T-helper 2 cell treated with Interferon-gamma antibody and Interleukin-4, amounts not matched to agents 5 μg/mL and 100 μg/mL, for 36 hours (primary cell): ENCODE measurements at regions not wholly inside any gene's neighbourhood (a gene's known extent, or its start where the extent isn't known, plus 50 kb on each side); places are given as distances from the start of the nearest gene placed in this dataset.
"Not testable (repeated sequence)": the region's sequence is repeated elsewhere in the genome, so short reads cannot be mapped to it uniquely, and the experiment has no call there.

Experiments used
- DNase-seq: peaks from one replicate; pipeline ENCODE4 v3.0.0; 2021; ENCODE audit warnings: low spot score
- H3K27ac Mint-ChIP-seq: one replicate; pipeline ENCODE4 v1.8.0; 2021; ENCODE audit warnings: mild to moderate bottlenecking, mixed read lengths
- H3K27me3 Mint-ChIP-seq: one replicate; pipeline ENCODE4 v1.8.0; 2021; ENCODE audit warnings: low read depth, mixed read lengths
- H3K36me3 Mint-ChIP-seq: one replicate; pipeline ENCODE4 v1.8.0; 2021; ENCODE audit warnings: low read depth, mixed read lengths
- H3K4me1 Mint-ChIP-seq: one replicate; pipeline ENCODE4 v1.8.0; 2021; ENCODE audit warnings: low read depth, mixed read lengths
- H3K4me3 Mint-ChIP-seq: one replicate; pipeline ENCODE4 v1.8.0; 2022; ENCODE audit warnings: mild to moderate bottlenecking, moderate library complexity, mixed read lengths
- H3K9me3 Mint-ChIP-seq: one replicate; pipeline ENCODE4 v1.8.0; 2021; ENCODE audit warnings: mixed read lengths

DNA sequence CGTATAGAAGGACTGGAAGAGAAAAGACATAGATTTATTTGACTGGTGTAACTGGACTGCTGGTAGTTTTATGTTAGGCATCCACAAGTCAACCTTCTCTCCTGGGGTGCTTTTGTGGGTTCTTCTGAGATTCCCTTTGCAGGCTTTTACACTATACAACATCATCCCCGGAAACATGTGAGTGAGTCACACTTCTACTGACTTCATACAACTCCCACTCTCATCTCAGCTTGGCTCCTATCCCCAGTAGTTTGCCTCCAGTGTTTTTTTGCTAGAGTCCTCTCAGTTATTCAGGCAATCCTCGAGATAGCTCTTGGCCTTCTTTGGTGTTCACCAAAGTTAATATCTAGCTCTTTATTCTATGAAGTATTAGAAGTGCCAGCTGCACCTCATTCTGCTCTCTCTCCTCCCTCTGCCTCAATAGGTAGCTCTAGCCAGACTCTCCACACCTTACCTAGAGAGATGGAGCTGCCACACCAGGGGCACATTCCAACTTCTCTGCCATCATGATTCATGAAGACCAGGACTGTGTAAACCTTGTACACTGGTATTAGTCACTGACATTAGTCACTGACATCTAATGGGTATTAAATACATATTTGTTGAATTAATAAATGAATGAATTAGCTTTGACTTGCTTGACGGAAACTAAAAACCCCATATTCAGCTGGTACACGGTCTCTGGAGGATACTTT lies 281.9 kb downstream of the PPP1R3A start:
- no peak for DNase-seq
- Mint-ChIP-seq H3K4me3 (no peak overlapping the region), H3K36me3 (no peaks in the 10 kb centered on the region), H3K27ac (no peak overlapping the region), H3K27me3 (no peaks in the 10 kb centered on the region), H3K9me3 (no peaks in the 10 kb centered on the region), H3K4me1 (no peaks in the 10 kb centered on the region)

DNA sequence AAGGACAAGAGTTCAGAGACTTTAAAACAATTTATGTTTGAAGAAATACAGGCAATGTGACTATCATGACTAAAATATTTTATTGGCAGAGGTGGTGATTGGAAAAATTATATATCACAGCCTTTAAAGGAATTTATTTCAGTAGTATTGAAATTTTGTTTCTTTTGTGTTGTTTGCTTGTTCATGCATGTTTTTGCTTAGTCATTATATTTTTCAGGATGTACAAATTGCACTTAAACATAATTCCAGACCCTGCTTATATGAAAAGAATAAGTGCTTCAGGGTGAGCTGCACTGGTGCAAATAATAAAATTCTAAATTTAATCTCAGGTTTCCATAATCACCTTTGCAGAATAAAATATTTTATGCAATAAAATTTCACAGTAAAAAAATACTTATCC lies 283.3 kb downstream of the PPP1R3A start:
- no peaks in the 10 kb centered on the region for H3K9me3 Mint-ChIP-seq
- no peak overlapping the region for H3K27ac Mint-ChIP-seq
- no peaks in the 10 kb centered on the region for H3K36me3 Mint-ChIP-seq
- no peak overlapping the region for H3K4me3 Mint-ChIP-seq
- DNase-seq: no peak
- H3K27me3 Mint-ChIP-seq: no peaks in the 10 kb centered on the region
- H3K4me1 Mint-ChIP-seq: no peaks in the 10 kb centered on the region

DNA sequence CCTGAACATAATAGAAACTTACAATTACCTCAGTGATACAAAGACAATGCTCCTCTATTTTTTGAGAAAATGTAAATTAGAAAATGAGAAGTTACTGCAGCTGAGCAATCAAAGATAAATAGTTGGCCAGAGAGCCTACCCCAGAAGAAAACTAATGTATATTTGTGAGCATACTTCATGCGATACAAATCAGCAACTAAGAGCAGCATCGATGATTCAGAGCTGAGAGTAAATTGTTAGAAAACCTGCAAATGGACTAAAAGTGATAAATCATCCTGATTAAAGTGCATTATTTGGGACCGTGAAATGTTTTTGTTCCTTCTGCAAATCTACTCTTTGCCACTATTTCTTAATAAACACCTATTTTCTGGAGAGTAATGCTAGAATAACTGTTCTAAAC lies 285.7 kb downstream of the PPP1R3A start:
- no peaks in the 10 kb centered on the region for H3K36me3 Mint-ChIP-seq
- no peak overlapping the region for H3K27ac Mint-ChIP-seq
- no peak overlapping the region for H3K4me3 Mint-ChIP-seq
- DNase-seq: no peak
- H3K4me1 Mint-ChIP-seq: no peaks in the 10 kb centered on the region
- no peaks in the 10 kb centered on the region for H3K9me3 Mint-ChIP-seq
- H3K27me3 Mint-ChIP-seq: no peaks in the 10 kb centered on the region

DNA sequence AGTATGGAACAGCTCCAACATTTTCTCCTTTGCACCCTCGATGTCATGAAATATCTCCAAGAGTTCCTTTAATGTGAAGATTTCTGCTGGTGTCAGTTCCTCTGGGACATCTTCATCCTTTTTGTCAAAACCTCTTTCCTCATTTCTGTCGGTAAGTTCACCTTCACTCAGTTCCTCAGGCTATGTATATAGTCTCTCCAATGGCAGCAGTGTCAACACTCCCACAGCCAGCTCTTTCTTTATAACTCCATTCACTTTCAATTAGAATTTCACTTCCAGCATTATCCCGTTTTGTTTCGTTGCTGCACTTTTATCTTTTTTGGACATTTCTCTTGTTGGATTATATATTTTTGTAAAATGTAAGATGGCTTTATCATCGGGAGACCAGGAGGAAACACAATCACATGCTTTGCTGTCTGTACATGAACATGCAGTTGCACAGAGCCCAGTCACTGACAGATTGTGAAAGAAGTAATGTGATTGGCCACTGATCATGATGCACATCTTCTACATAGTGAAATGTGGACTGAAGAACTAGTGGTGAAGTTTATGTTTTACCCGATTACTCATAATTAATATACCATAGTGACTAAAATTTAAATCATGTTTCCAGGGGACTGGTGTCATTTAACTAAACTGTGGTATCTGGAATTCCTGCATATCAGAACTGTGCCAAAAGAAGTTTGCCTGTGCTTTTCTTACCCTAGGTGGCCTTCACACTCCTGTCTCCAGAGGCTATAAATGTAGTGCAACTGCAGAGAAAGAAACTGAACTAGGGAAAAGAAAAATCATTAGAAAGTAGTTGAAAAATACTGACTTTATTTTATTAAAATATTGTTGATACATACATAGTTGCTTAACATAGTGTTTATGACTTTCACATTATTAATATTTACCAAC lies 289.6 kb downstream of the PPP1R3A start:
- no peak overlapping the region for H3K4me3 Mint-ChIP-seq
- no peak overlapping the region for H3K27ac Mint-ChIP-seq
- no peaks in the 10 kb centered on the region for H3K4me1 Mint-ChIP-seq
- H3K27me3 Mint-ChIP-seq: no peaks in the 10 kb centered on the region
- DNase-seq: no peak
- H3K9me3 Mint-ChIP-seq: peaks cover 4% of the 10 kb centered on the region
- H3K36me3 Mint-ChIP-seq: no peaks in the 10 kb centered on the region

DNA sequence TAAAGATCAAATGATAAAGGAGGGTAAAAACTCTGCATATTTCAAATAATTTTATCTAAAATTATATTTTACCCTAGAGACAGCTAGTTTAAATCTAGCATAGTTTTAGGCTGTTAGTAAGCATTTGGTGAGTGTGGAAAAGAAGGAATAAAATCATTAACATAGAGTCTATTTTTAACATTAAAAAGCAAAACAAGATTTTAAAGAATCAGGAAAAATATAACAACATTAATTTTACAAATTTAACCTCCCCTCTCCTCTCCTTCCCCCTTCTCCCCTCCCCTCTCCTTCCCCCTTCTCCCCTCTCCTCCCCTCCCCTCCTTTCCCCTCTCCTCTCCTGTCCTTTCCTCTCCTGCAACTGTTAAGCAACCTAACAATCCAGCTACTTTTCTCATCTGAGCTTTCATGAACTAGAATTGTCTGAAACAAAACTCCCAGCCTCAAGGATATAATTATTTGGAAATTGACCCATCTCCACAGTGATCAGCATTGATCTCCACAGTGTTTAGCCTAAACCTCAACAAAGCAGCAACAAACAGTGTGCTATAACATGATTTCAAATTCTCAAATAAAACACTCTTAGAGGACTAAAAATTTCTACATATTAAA lies 293.2 kb downstream of the PPP1R3A start:
- H3K36me3 Mint-ChIP-seq: no peaks in the 10 kb centered on the region
- no peak overlapping the region for H3K4me3 Mint-ChIP-seq
- no peaks in the 10 kb centered on the region for H3K27me3 Mint-ChIP-seq
- no peak for DNase-seq
- H3K27ac Mint-ChIP-seq: no peak overlapping the region
- H3K4me1 Mint-ChIP-seq: no peaks in the 10 kb centered on the region
- peaks cover 14% of the 10 kb centered on the region for H3K9me3 Mint-ChIP-seq

DNA sequence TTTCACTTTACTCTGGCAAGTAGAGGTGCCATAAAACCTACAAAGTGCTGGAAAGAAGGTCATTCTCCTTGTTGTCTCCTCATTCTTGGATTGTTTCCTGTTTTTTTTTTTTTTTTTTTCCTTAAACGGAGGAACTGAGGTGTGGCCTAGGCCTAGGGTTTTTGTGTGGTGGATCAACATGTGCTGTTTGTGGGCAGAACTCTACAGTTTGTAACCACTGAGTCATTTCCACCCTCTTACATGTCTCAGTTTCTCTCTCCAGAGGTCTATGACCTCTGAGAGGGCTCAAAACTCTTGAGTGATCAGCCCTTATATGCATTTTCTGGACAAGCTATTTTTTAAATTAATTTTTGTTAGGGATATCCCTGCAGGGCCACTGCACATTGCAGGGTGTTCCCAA lies 296.0 kb downstream of the PPP1R3A start:
- no peak for DNase-seq
- Mint-ChIP-seq H3K4me3 (no peak overlapping the region), H3K36me3 (no peaks in the 10 kb centered on the region), H3K27me3 (no peaks in the 10 kb centered on the region), H3K9me3 (peaks cover 25% of the 10 kb centered on the region), H3K4me1 (no peaks in the 10 kb centered on the region), H3K27ac (no peak overlapping the region)

DNA sequence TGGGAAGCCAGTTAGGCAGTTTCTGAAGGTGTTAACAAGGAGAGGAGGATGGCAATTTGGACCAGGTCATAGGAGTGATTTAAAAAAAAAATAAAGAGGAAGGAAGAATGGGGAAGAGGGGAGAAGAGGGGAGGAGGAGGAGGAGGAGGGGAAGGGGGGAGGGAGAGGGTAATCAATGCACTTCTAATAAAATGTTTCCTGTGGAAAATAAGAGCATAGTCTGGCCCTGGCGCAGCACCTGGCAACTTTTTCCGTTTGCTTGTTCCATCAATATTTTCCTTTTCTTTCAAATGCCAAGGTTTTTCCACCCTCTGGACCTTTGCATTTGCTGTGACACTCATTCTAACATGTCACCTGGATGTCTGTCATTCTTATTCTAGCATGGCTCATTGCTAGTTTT lies 308.2 kb downstream of the PPP1R3A start:
- H3K4me3 Mint-ChIP-seq: no peak overlapping the region
- H3K4me1 Mint-ChIP-seq: no peaks in the 10 kb centered on the region
- no peaks in the 10 kb centered on the region for H3K36me3 Mint-ChIP-seq
- H3K9me3 Mint-ChIP-seq: no peaks in the 10 kb centered on the region
- no peak overlapping the region for H3K27ac Mint-ChIP-seq
- no peaks in the 10 kb centered on the region for H3K27me3 Mint-ChIP-seq
- no peak for DNase-seq

DNA sequence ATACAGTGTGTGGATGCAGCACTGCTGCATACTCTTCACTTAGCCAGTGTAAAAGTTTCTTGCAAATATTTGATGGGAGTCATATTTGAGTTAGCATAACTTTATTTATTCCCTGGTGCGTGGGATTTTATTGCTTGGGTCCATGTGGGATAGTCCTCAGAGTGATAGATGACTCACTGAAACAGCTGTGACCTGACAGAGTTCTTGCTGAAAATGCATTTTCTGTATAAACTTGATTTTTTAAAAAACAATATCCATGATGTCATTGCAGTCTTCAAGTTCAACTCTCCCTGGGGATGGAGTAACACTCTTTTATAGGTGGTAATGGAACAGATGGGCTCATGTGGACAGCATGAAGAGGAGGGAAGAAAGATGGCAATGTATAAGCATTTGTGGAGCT lies 310.0 kb downstream of the PPP1R3A start:
- no peak for DNase-seq
- Mint-ChIP-seq H3K4me3 (no peak overlapping the region), H3K27me3 (no peaks in the 10 kb centered on the region), H3K27ac (no peak overlapping the region), H3K4me1 (no peaks in the 10 kb centered on the region), H3K9me3 (no peaks in the 10 kb centered on the region), H3K36me3 (no peaks in the 10 kb centered on the region)

DNA sequence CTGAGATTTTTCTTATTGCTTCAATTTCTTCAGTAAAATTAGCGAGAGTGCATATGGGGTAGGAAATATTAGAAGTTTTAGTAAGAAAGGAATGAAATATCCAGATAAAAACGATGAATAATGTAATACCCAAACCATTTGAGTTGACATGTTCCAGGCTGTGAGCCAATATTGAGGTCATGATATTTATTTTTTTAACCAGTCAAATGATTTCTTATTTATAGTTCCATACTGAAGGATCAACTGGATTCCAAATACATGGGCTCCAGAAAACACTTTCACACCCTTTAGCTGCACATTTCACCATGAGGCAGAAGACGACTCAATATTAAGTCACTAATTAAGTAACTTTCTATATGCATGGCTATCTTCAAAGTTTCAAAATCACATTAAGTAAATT lies 312.5 kb downstream of the PPP1R3A start:
- no peak overlapping the region for H3K4me3 Mint-ChIP-seq
- H3K9me3 Mint-ChIP-seq: no peaks in the 10 kb centered on the region
- no peaks in the 10 kb centered on the region for H3K36me3 Mint-ChIP-seq
- H3K27me3 Mint-ChIP-seq: no peaks in the 10 kb centered on the region
- H3K27ac Mint-ChIP-seq: no peak overlapping the region
- no peak for DNase-seq
- no peaks in the 10 kb centered on the region for H3K4me1 Mint-ChIP-seq

DNA sequence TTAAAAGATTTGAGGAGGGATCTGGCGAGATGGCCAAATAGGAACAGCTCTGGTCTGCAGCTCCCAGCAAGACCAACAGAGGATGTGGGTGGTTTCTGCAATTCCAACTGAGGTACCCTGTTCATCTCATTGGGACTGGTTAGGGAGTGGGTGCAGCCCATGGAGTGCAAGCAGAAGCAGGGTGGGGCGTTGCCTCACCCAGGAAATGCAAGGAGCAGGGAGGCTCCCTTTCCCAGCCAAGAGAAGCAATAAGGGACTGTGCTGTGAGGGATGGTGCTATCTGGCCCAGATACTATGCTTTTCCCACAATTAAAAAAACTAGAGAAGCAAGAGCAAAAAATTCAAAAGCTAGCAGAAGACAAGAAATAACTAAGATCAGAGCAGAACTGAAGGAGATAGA lies 318.4 kb downstream of the PPP1R3A start:
- not testable (repeated sequence) for H3K9me3 Mint-ChIP-seq, DNase-seq, H3K27ac Mint-ChIP-seq, H3K27me3 Mint-ChIP-seq, H3K4me3 Mint-ChIP-seq, H3K4me1 Mint-ChIP-seq, H3K36me3 Mint-ChIP-seq

DNA sequence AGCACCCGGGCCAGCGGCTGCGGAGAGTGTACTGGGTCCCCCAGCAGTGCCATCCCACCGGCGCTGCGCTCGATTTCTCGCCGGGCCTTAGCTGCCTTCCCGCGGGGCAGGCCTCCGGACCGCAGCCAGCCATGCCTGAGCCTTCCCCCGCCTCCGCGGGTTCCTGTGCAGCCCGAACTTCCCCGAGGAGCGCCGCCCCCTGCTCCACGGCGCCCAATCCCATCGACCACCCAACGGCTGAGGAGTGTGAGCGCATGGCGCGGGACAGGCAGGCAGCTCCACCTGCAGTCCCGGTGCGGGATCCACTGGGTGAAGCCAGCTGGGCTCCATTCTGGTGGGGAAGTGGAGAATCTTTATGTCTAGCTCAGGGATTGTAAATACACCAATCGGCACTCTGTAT lies 325.4 kb downstream of the PPP1R3A start:
- not testable (repeated sequence) for H3K9me3 Mint-ChIP-seq, H3K27me3 Mint-ChIP-seq, H3K36me3 Mint-ChIP-seq, H3K4me3 Mint-ChIP-seq, DNase-seq, H3K27ac Mint-ChIP-seq, H3K4me1 Mint-ChIP-seq

DNA sequence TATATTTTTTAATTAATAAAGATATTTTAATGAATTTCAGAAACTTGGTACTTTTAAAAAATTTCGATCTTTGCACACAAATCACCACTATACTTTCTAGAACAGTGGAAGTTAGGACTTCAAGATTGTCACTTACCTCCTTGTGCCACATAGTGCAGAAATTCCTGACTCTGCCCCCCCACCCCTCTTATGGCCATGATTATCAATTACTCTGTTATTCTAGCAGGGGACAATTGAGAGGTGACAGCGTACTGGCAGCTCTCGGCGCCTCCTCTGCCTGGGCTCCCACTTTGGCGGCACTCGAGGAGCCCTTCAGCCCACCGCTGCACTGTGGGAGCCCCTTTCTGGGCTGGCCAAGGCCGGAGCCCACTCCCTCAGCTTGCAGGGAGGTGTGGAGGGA lies 325.9 kb downstream of the PPP1R3A start:
- H3K4me1 Mint-ChIP-seq, H3K36me3 Mint-ChIP-seq, H3K4me3 Mint-ChIP-seq, H3K9me3 Mint-ChIP-seq, H3K27me3 Mint-ChIP-seq, H3K27ac Mint-ChIP-seq, DNase-seq: not testable (repeated sequence)

DNA sequence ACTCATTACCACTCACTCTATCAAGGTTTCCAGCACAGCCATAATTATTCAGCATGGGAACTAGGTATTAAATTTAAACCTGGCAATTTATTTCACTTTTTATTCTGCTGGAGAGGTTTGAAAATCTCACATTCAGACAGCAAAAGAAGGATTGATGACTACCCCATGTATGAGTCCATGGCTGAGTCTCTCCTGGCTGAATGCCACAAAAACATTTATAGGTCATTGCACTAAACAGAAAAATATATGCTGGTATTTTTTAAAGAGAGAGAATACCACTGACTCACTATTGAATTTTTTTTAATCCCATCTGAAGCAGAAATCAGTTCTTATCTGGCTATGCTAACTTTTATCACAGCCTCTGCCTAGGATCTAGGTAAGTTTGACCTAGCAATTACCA lies 336.3 kb downstream of the PPP1R3A start:
- no peaks in the 10 kb centered on the region for H3K4me1 Mint-ChIP-seq
- H3K27me3 Mint-ChIP-seq: no peaks in the 10 kb centered on the region
- H3K36me3 Mint-ChIP-seq: no peaks in the 10 kb centered on the region
- H3K4me3 Mint-ChIP-seq: no peak overlapping the region
- H3K9me3 Mint-ChIP-seq: no peaks in the 10 kb centered on the region
- DNase-seq: no peak
- no peak overlapping the region for H3K27ac Mint-ChIP-seq

DNA sequence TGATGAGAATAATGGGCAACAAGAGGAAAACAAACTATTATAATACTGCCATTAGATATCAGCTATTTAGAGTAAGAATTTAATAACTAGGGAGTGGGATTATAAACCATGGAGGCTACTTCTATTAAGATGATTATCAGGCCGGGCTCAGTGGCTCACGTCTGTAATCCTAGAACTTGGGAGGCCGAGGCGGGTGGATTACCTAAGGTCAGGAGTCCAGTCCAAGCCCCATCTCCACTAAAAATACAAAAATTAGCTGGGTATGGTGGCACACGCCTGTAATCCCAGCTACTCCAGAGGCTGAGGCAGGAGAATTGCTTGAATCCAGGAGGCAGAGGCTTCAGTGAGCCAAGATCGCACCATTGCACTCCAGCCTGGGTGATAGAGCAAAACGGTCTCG lies 355.6 kb downstream of the PPP1R3A start:
- not testable (repeated sequence) for H3K9me3 Mint-ChIP-seq, H3K27ac Mint-ChIP-seq, H3K4me1 Mint-ChIP-seq, DNase-seq, H3K27me3 Mint-ChIP-seq, H3K36me3 Mint-ChIP-seq, H3K4me3 Mint-ChIP-seq
